CD14-positive monocyte (primary cell): ENCODE measurements at regions not wholly inside any gene's neighbourhood (a gene's known extent, or its start where the extent isn't known, plus 50 kb on each side); places are given as distances from the start of the nearest gene placed in this dataset.

Experiments
- DNase-seq, 3 donors: peaks; one replicate each; pipeline ENCODE4 v3.0.0-alpha.2; 2011 to 2022
- H2AFZ ChIP-seq: 2 replicates; pipeline ENCODE4 v1.6.0; 2012; ENCODE audit warnings: mild to moderate bottlenecking, low read depth, low read length, inconsistent platforms; ENCODE audit not compliant: insufficient read depth, poor library complexity, severe bottlenecking
- H3K27ac ChIP-seq, 2 donors: 1 replicate in 1 of 2; 2 replicates in 1 of 2; pipeline ENCODE4 v1.5.1; 2012 to 2013; ENCODE audit warnings: low read length in 2 of 2, control low read depth in 1 of 2, inconsistent platforms in 1 of 2, low read depth in 1 of 2, mild to moderate bottlenecking in 1 of 2
- H3K27me3 ChIP-seq, 2 donors: one replicate each; pipeline versions ENCODE4 v1.6.0 to v1.6.1; 2011 to 2013; ENCODE audit warnings: low read length in 2 of 2; ENCODE audit not compliant: control insufficient read depth in 2 of 2, insufficient read depth in 2 of 2
- H3K36me3 ChIP-seq, 2 donors: replicated peaks in 1 of 2; 1 replicate in 1 of 2; 2 replicates in 1 of 2; pipeline versions ENCODE4 v1.5.1 to v1.6.1; 2012 to 2013; ENCODE audit warnings: low read length in 2 of 2, control low read depth in 1 of 2, inconsistent platforms in 1 of 2, mild to moderate bottlenecking in 1 of 2; ENCODE audit not compliant: insufficient read depth in 2 of 2, control insufficient read depth in 1 of 2
- H3K4me1 ChIP-seq, 2 donors: 1 replicate in 1 of 2; 2 replicates in 1 of 2; pipeline versions ENCODE4 v1.5.1 to v1.6.1; 2012 to 2013; ENCODE audit warnings: low read length in 2 of 2, control low read depth in 1 of 2, inconsistent platforms in 1 of 2, mild to moderate bottlenecking in 1 of 2, moderate library complexity in 1 of 2; ENCODE audit not compliant: insufficient read depth in 2 of 2, control insufficient read depth in 1 of 2
- H3K4me2 ChIP-seq: replicated peaks from 2 replicates; pipeline ENCODE3; 2012; ENCODE audit warnings: low read length, moderate library complexity, mild to moderate bottlenecking; ENCODE audit not compliant: poor library complexity, severe bottlenecking; ENCODE audit errors: extremely low read depth
- H3K4me3 ChIP-seq, 3 experiments: fragments of 200-600 bp in 1 of 3; sonication (generic) in 1 of 3; replicated peaks in 1 of 3; 1 replicate in 2 of 3; 2 replicates in 1 of 3; pipeline ENCODE4 v1.5.1; 2011 to 2013; ENCODE audit warnings: low read length in 3 of 3, mild to moderate bottlenecking in 3 of 3, control low read depth in 2 of 3, low read depth in 2 of 3, inconsistent platforms in 1 of 3, moderate library complexity in 1 of 3
- H3K79me2 ChIP-seq: 2 replicates; pipeline ENCODE4 v1.6.0; 2012; ENCODE audit warnings: mild to moderate bottlenecking, control low read depth, inconsistent platforms, low read length, moderate library complexity; ENCODE audit not compliant: insufficient read depth
- H3K9ac ChIP-seq: 2 replicates; pipeline ENCODE4 v1.6.0; 2017; ENCODE audit warnings: low read length, mild to moderate bottlenecking; ENCODE audit not compliant: insufficient read depth, poor library complexity, severe bottlenecking
- H3K9me3 ChIP-seq, 2 donors: replicated peaks in 1 of 2; 1 replicate in 1 of 2; 2 replicates in 1 of 2; pipeline versions ENCODE4 v1.5.1 to v1.6.1; 2012 to 2013; ENCODE audit warnings: low read length in 2 of 2, control low read depth in 1 of 2; ENCODE audit not compliant: control insufficient read depth in 1 of 2, insufficient read depth in 1 of 2
- H4K20me1 ChIP-seq: 2 replicates; pipeline ENCODE4 v1.6.0; 2012; ENCODE audit warnings: mild to moderate bottlenecking, low read length, control low read depth, moderate library complexity; ENCODE audit not compliant: insufficient read depth
- H3K27ac Mint-ChIP-seq, 7 donors: one replicate each; pipeline ENCODE4 v1.8.0; 2020; ENCODE audit warnings: mild to moderate bottlenecking in 7 of 7, mixed read lengths in 7 of 7, moderate library complexity in 6 of 7, inconsistent platforms in 2 of 7
- H3K27me3 Mint-ChIP-seq, 3 donors: one replicate each; pipeline ENCODE4 v1.8.0; 2021 to 2022; ENCODE audit warnings: low read depth in 3 of 3, mild to moderate bottlenecking in 3 of 3, mixed read lengths in 3 of 3, moderate library complexity in 3 of 3, inconsistent platforms in 1 of 3
- H3K36me3 Mint-ChIP-seq, 2 donors: one replicate each; pipeline ENCODE4 v1.8.0; 2020; ENCODE audit warnings: mixed read lengths in 2 of 2, inconsistent platforms in 1 of 2, mild to moderate bottlenecking in 1 of 2
- H3K4me1 Mint-ChIP-seq: one replicate; pipeline ENCODE4 v1.8.0; 2020; ENCODE audit warnings: mild to moderate bottlenecking, mixed read lengths
- H3K4me3 Mint-ChIP-seq, 2 donors: one replicate each; pipeline ENCODE4 v1.8.0; 2020; ENCODE audit warnings: mild to moderate bottlenecking in 2 of 2, mixed read lengths in 2 of 2, moderate library complexity in 1 of 2
- H3K9me3 Mint-ChIP-seq, 7 donors: one replicate each; pipeline ENCODE4 v1.8.0; 2020 to 2022; ENCODE audit warnings: mixed read lengths in 7 of 7, mild to moderate bottlenecking in 6 of 7, moderate library complexity in 6 of 7, inconsistent platforms in 2 of 7
- whole genome bisulfite sequencing: methylation state at CpG from one replicate; pipeline ENCODE4 v1.1.5; 2013; ENCODE audit warnings: missing lambda C conversion rate; ENCODE audit not compliant: insufficient coverage; 5-methylcytosine and 5-hydroxymethylcytosine counted together
- intact Hi-C, 2 donors: fragments of 100-400 bp; cut with micrococcal nuclease; formaldehyde crosslinking; loops; one replicate each; pipeline versions ENCODE4 v1.15.0 to v1.15.1; 2023
- TF ChIP-seq, protein P1 (sequence below): fragments of 200-600 bp; IDR thresholded peaks from one replicate; pipeline ENCODE4 v1.8.0; 2022; ENCODE audit warnings: antibody characterized with exemption, mild to moderate bottlenecking

DNA sequence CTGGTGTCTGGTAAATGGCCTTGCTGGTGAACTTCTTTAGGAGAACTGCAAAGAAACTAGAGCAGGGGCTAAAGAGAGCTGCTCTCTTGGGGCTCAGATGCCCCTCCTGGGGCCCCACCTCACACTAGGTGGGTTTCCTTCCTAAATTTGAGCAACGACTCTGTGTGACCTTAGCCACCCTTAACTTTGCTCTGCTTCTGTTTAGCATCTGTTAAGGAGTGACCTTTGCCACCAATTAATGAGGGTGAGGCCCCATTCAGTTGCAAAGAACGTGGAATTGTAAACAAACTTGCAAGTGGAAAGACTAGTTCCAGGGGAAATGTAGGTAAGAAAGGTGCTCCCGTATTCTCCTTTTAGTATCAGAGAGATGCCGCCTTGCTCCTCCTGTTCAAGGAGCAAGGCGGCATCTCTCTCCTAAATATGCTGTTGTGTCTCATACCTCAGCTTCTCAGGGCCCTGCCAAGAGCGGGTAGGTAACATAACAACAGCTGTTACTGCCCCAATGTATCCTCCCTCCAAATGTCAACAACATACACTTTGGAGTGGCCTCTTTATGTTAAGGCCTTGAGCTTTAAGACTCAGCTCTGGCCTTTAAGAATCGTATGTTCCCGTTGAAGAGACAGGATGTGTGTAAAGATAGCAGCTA, 77.6 kb upstream of the FUT8 start:
- intact Hi-C loops: no loop called here
- no peak overlapping the region for H3K27ac ChIP-seq
- H3K9me3 ChIP-seq: no peaks in the 10 kb centered on the region
- H3K4me1 ChIP-seq: peaks cover 17 to 27% of the 10 kb centered on the region in 2 donors
- H3K36me3 ChIP-seq: no peaks in the 10 kb centered on the region
- H3K9ac ChIP-seq: no peak overlapping the region
- H3K27me3 ChIP-seq: no peaks in the 10 kb centered on the region
- Mint-ChIP-seq H3K4me1 (peaks cover 19% of the 10 kb centered on the region), H3K27ac (no peak overlapping the region), H3K9me3 (peaks cover 0 to 3% (median 0%) of the 10 kb centered on the region in 7 donors), H3K36me3 (no peaks in the 10 kb centered on the region), H3K4me3 (no peak overlapping the region), H3K27me3 (peaks cover 9 to 12% (median 9%) of the 10 kb centered on the region in 3 donors)
- DNase-seq: no peak
- no peaks in the 10 kb centered on the region for H4K20me1 ChIP-seq
- 100% methylated on average over 1 of the region's 8 CpGs for WGBS
- no peak overlapping the region for H2AFZ ChIP-seq
- no peaks in the 10 kb centered on the region for H3K79me2 ChIP-seq
- H3K4me2 ChIP-seq: no peak overlapping the region
- TF ChIP-seq, protein P1, sequence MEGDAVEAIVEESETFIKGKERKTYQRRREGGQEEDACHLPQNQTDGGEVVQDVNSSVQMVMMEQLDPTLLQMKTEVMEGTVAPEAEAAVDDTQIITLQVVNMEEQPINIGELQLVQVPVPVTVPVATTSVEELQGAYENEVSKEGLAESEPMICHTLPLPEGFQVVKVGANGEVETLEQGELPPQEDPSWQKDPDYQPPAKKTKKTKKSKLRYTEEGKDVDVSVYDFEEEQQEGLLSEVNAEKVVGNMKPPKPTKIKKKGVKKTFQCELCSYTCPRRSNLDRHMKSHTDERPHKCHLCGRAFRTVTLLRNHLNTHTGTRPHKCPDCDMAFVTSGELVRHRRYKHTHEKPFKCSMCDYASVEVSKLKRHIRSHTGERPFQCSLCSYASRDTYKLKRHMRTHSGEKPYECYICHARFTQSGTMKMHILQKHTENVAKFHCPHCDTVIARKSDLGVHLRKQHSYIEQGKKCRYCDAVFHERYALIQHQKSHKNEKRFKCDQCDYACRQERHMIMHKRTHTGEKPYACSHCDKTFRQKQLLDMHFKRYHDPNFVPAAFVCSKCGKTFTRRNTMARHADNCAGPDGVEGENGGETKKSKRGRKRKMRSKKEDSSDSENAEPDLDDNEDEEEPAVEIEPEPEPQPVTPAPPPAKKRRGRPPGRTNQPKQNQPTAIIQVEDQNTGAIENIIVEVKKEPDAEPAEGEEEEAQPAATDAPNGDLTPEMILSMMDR: no peak
- H3K4me3 ChIP-seq: no peak overlapping the region

DNA sequence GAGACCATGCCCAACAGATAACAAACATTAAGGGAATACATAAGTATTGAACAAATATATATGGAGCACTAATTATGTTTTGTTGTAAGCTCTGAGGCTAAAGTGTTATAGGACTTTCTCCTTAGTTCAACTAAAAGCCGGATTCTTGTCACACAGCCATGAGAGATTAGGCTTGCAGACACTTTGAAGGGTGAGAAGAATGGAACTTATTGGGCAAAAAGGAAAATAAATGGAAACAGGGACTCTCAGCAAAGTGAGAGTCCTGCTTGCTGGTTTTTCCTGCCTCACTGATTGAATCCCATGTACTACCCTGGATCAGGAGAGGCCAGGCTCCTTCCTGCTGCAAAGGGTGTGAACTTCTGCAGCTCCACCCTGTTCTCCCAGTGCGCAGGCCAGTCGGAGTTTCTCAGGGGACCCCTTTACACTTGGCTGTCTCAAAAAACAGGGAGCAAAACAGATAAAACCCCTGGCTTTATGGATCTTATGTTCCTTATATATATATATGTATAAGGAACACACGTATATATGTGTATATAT, 77.1 kb upstream of the FUT8 start:
- no peaks in the 10 kb centered on the region for H3K36me3 ChIP-seq
- H3K79me2 ChIP-seq: no peaks in the 10 kb centered on the region
- H2AFZ ChIP-seq: no peak overlapping the region
- peaks cover 17 to 27% of the 10 kb centered on the region in 2 donors for H3K4me1 ChIP-seq
- intact Hi-C loops: no loop called here
- Mint-ChIP-seq H3K9me3 (peaks cover 0 to 3% (median 0%) of the 10 kb centered on the region in 7 donors), H3K4me1 (peaks cover 19% of the 10 kb centered on the region), H3K27ac (no peak overlapping the region), H3K36me3 (no peaks in the 10 kb centered on the region), H3K27me3 (peaks cover 5 to 12% (median 7%) of the 10 kb centered on the region in 3 donors), H3K4me3 (no peak overlapping the region)
- WGBS: 90% methylated on average over 1 of the region's 4 CpGs
- no peaks in the 10 kb centered on the region for H3K9me3 ChIP-seq
- H3K27ac ChIP-seq: no peak overlapping the region
- no peak overlapping the region for H3K9ac ChIP-seq
- no peak for DNase-seq
- H4K20me1 ChIP-seq: no peaks in the 10 kb centered on the region
- TF ChIP-seq, protein P1: no peak
- H3K27me3 ChIP-seq: no peaks in the 10 kb centered on the region
- H3K4me3 ChIP-seq: no peak overlapping the region
- no peak overlapping the region for H3K4me2 ChIP-seq
